ENCODE measurements at regions not wholly inside any gene's neighbourhood (a gene's known extent, or its start where the extent isn't known, plus 50 kb on each side); places are given as distances from the start of the nearest gene placed in this dataset.

GRCh38 chr10:75303045-75303777, 67.5 kb upstream of the COMTD1 start:
- no peak for ATAC-seq
- peaks cover 11% of the 10 kb centered on the region for H3K4me1 Mint-ChIP-seq

GRCh38 chr10:75302029-75302428, 66.3 kb upstream of the COMTD1 start:
- Mint-ChIP-seq H3K27me3 (no peaks in the 10 kb centered on the region), H3K27ac (no peak overlapping the region), H3K4me1 (peaks cover 5% of the 10 kb centered on the region), H3K9me3 (peaks cover 9 to 12% of the 10 kb centered on the region in 2 donors), H3K4me3 (no peak overlapping the region)
- ATAC-seq = no peak
- DNase-seq = no peak

More at GRCh38 chr10:75303045-75303777, 67.5 kb upstream of the COMTD1 start:
- peaks cover 9 to 12% of the 10 kb centered on the region in 2 donors for H3K9me3 Mint-ChIP-seq
- no peak overlapping the region for H3K4me3 Mint-ChIP-seq
- H3K27ac Mint-ChIP-seq = no peak overlapping the region
- no peaks in the 10 kb centered on the region for H3K27me3 Mint-ChIP-seq
- DNase-seq = no peak

DNA sequence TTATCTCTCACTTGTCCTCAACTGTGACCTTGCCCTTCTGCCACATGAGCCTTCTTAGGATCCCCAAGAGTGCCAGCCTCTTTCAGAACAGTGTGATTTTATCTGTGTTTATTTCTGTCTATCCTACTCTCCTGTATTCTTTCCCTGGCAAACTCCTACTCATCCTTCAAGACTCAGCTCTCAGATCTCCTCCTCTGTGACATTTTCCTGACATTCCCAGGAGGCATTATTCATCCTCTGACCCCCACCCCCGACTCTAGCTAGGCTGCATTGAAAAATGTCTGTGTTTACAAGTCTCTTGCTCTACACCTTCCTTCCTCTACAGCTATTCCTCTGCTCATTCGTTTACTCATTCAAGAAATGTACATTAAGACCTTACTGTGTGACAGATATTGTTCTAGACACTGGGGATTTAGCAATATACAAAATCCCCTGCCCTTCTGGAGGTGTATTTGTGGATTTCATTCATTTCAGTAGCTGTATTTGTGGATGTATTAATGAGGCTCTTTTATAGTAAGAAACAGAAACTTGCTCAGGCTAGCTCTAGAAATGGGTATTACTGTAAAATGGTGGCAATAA, 61.4 kb upstream of the COMTD1 start:
- peaks cover 1 to 3% of the 10 kb centered on the region in 2 donors for H3K9me3 Mint-ChIP-seq
- DNase-seq = no peak
- ATAC-seq = peak; percentile 39
- H3K27ac Mint-ChIP-seq = no peak overlapping the region
- no peaks in the 10 kb centered on the region for H3K4me1 Mint-ChIP-seq
- H3K4me3 Mint-ChIP-seq = no peak overlapping the region
- H3K27me3 Mint-ChIP-seq = peaks cover 9% of the 10 kb centered on the region

DNA sequence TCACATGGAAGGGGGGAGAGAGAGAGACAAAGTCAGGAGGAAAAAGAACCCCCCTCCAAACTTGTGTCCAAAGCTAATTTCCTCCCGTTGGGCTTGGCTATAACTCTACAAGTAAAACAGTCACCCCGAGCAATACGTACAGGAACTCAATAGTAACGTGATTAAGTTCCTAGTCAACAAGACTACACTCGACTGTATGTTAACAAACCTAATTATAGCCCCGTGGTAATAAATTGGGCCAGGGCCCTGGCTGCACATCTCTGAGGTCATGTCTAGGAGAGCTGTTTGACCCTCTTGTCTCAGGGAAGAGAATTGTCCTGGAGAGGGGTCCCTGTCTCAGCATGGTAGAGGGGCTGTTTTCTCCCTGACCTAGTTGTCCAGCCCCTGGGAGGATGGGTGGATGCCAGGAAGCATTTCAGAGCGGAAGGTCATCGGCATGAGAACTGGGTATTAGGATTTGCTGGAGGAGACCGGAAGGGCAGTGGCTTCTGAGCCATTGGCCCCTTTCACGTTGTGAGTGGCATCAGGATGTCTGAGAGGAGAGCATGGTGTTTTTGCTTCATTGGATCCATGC, 60.2 kb upstream of the COMTD1 start:
- ATAC-seq (no peak), DNase-seq (no peak)
- H3K27me3 Mint-ChIP-seq = peaks cover 9% of the 10 kb centered on the region
- H3K4me1 Mint-ChIP-seq = no peaks in the 10 kb centered on the region
- no peak overlapping the region for H3K27ac Mint-ChIP-seq
- no peak overlapping the region for H3K4me3 Mint-ChIP-seq
- no peaks in the 10 kb centered on the region for H3K9me3 Mint-ChIP-seq

- H3K9me3 Mint-ChIP-seq = peaks cover 3 to 6% of the 10 kb centered on the region in 2 donors
- peak overlapping the region in 1 of 2 donors; percentile 74 for H3K4me3 Mint-ChIP-seq
- no peaks in the 10 kb centered on the region for H3K4me1 Mint-ChIP-seq
- peak; percentile 68 to 79 for DNase-seq
- H3K27ac Mint-ChIP-seq = peak overlapping the region in 1 of 2 donors; percentile 55
- H3K27me3 Mint-ChIP-seq = peaks cover 15% of the 10 kb centered on the region
- ATAC-seq = peak; percentile 94
These were observed 59.3 kb upstream of the COMTD1 start for GRCh38 chr10:75294866-75295701.

DNA sequence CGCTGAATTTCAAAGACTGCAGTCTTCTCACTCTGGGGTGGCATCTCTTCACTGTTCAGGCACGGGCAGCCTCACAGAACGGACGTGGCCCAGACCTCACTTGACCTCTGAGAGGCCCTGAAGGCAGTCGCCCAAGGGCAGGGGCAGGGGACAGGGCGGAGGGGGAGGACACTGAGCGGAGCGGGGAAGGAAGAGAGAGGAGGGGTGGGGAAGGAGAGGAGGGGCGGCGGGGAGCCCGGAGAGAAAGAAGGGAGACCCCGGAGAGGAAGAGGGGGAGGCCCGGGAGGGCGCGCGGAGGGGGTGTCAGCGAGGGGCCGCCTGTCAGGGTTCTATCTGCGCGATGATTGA, 58.7 kb upstream of the COMTD1 start:
- Mint-ChIP-seq H3K27ac (peak overlapping the region in 1 of 2 donors; percentile 55), H3K9me3 (peaks cover 7 to 12% of the 10 kb centered on the region in 2 donors), H3K27me3 (peaks cover 16% of the 10 kb centered on the region), H3K4me3 (peak overlapping the region in 1 of 2 donors; percentile 74), H3K4me1 (no peaks in the 10 kb centered on the region)
- peak in 1 of 2 donors; percentile 2 for DNase-seq
- peak; percentile 19 for ATAC-seq

DNA sequence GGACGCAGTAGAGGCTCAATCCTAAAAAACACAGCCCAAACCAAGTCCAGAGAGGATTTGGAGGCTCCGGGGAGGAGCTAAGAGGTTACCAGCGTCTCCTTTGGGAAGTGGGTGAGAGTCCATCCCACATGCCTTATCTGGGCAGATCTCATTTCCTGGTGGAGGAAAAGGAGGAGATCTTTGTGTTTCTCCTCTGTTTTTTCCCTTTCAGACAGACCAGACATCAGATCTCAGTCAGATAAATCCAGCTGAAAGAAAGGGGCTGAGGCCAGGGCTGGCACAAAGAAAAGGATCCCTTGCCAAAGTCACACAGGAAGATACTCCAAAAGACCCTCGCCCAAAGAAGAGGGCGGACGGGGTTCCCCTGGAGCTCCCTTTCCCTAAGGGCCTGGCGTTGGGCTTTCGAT, 58.3 kb upstream of the COMTD1 start:
- Mint-ChIP-seq H3K4me1 (no peaks in the 10 kb centered on the region), H3K9me3 (peaks cover 7 to 12% of the 10 kb centered on the region in 2 donors), H3K27me3 (peaks cover 16% of the 10 kb centered on the region), H3K27ac (no peak overlapping the region), H3K4me3 (no peak overlapping the region)
- ATAC-seq = no peak
- no peak for DNase-seq

DNA sequence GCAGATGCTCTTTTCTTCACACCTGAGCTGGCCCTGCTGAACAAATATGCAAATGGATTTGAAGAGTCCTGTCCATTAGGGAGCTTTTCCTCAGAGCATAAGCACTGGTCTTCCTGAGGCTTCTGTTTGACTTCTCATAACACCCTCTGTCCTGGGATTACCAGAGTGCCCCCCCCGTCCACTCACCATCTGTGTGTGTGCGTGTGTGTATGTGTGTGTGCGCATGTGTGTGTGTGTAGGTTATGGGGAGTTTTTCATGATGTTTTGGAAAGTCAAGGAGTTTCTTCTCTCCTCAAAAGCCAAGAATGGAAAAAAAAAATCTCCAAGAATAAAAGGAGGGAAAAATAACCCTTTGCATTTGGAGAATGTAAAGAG, 57.7 kb upstream of the COMTD1 start:
- Mint-ChIP-seq H3K4me3 (no peak overlapping the region), H3K9me3 (peaks cover 7 to 12% of the 10 kb centered on the region in 2 donors), H3K27ac (no peak overlapping the region), H3K4me1 (no peaks in the 10 kb centered on the region), H3K27me3 (peaks cover 16% of the 10 kb centered on the region)
- ATAC-seq (no peak), DNase-seq (no peak)

GRCh38 chr10:75292794-75293445, 57.2 kb upstream of the COMTD1 start:
- no peak overlapping the region for H3K4me3 Mint-ChIP-seq
- no peak for DNase-seq
- peaks cover 17% of the 10 kb centered on the region for H3K27me3 Mint-ChIP-seq
- no peaks in the 10 kb centered on the region for H3K4me1 Mint-ChIP-seq
- ATAC-seq = no peak
- H3K27ac Mint-ChIP-seq = no peak overlapping the region
- H3K9me3 Mint-ChIP-seq = peaks cover 7 to 12% of the 10 kb centered on the region in 2 donors

GRCh38 chr10:75291805-75292204, 56.0 kb upstream of the COMTD1 start:
- no peak for ATAC-seq
- Mint-ChIP-seq H3K27ac (no peak overlapping the region), H3K4me1 (no peaks in the 10 kb centered on the region), H3K27me3 (peaks cover 28% of the 10 kb centered on the region), H3K4me3 (no peak overlapping the region), H3K9me3 (peaks cover 7 to 12% of the 10 kb centered on the region in 2 donors)
- no peak for DNase-seq

DNA sequence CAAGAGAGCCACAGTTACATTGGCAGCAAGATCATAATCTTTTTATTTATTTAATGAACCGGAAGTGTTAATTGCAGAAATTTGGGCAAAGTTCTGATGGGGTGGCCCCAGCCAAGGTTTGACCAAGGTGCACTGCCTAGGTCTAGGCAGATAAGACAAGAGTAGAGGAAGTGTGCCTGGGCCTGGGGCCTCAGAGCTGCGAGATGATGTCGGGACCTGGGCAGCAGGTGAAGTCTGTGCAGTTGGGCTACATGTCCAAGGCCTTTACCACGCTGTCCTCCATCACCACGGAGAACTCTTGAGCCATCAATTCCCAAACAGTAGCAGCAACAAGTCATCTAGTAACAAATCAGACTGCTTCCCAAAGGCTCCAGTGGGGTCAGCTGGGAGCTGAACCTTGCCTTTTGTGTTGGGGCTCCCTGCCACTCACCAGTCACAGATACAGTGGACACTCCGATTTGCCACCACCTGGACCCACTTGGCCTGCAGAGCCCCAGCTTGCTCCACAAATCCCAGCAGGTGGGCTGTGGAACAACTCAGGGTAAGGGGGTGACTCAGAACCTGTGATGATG, 52.5 kb upstream of the COMTD1 start:
- DNase-seq (no peak), ATAC-seq (no peak)
- H3K27ac Mint-ChIP-seq = no peak overlapping the region
- no peak overlapping the region for H3K4me3 Mint-ChIP-seq
- no peaks in the 10 kb centered on the region for H3K4me1 Mint-ChIP-seq
- peaks cover 7 to 12% of the 10 kb centered on the region in 2 donors for H3K9me3 Mint-ChIP-seq
- peaks cover 40% of the 10 kb centered on the region for H3K27me3 Mint-ChIP-seq

- Mint-ChIP-seq H3K4me1 (no peaks in the 10 kb centered on the region), H3K4me3 (no peak overlapping the region), H3K27me3 (peaks cover 40% of the 10 kb centered on the region), H3K27ac (no peak overlapping the region), H3K9me3 (peaks cover 7 to 12% of the 10 kb centered on the region in 2 donors)
- DNase-seq = no peak
- no peak for ATAC-seq
These were observed 51.9 kb upstream of the COMTD1 start for GRCh38 chr10:75287697-75288096.

- Mint-ChIP-seq H3K9me3 (peaks cover 7 to 12% of the 10 kb centered on the region in 2 donors), H3K27ac (no peak overlapping the region), H3K4me3 (no peak overlapping the region), H3K27me3 (peaks cover 42% of the 10 kb centered on the region), H3K4me1 (no peaks in the 10 kb centered on the region)
- DNase-seq (no peak), ATAC-seq (no peak)
These were observed 51.1 kb upstream of the COMTD1 start for GRCh38 chr10:75286901-75287300.
